HEK293 (cell line): ENCODE measurements at regions not wholly inside any gene's neighbourhood (a gene's known extent, or its start where the extent isn't known, plus 50 kb on each side); places are given as distances from the start of the nearest gene placed in this dataset.

Source experiments
- CTCF ChIA-PET: fragments of 350-600 bp; formaldehyde crosslinking; extraction: SDS; loops from one replicate; lab custom pipeline; 2021; ENCODE audit warnings: antibody characterized with exemption; lab: Yijun Ruan, JAX
- POLR2A ChIA-PET: fragments of 300-600 bp; formaldehyde crosslinking; extraction: SDS; loops from one replicate; lab custom pipeline; 2020; ENCODE audit warnings: antibody characterized with exemption, inconsistent platforms; lab: Yijun Ruan, JAX
- H3K27ac ChIP-seq: fragments of 200-500 bp; sonication (Bioruptor generic); 2 replicates; pipeline ENCODE4 v1.5.1; 2014; ENCODE audit warnings: low read depth, low read length, control low read depth, inconsistent platforms; ENCODE audit errors: extremely low read depth
- H3K36me3 ChIP-seq, 2 experiments: fragments of 200-500 bp in 1 of 2; sonication (Bioruptor generic) in 1 of 2; 1 replicate in 1 of 2; 2 replicates in 1 of 2; pipeline ENCODE4 v1.5.1; 2014 to 2017; ENCODE audit warnings: inconsistent platforms in 2 of 2, low read length in 2 of 2; ENCODE audit not compliant: control insufficient read depth in 2 of 2, insufficient read depth in 1 of 2
- H3K4me1 ChIP-seq: fragments of 200-500 bp; sonication (Bioruptor generic); 2 replicates; pipeline ENCODE4 v1.5.1; 2014; ENCODE audit warnings: mild to moderate bottlenecking, low read length, inconsistent platforms; ENCODE audit not compliant: control insufficient read depth, insufficient read depth
- H3K4me3 ChIP-seq: 2 replicates; pipeline ENCODE4 v1.5.1; 2011; ENCODE audit warnings: low read depth, mild to moderate bottlenecking, control low read depth, low read length, moderate library complexity
- H3K9me3 ChIP-seq: fragments of 200-500 bp; sonication (Bioruptor generic); 2 replicates; pipeline ENCODE4 v1.5.1; 2014; ENCODE audit warnings: low read depth, low read length, inconsistent platforms; ENCODE audit not compliant: control insufficient read depth, insufficient read depth
- ATF2 ChIP-seq: fragments of 450-650 bp; formaldehyde crosslinking; IDR thresholded peaks from 2 replicates; pipeline ENCODE4 v1.5.1; 2016; ENCODE audit warnings: missing biosample characterization, missing genetic modification characterization, low read depth
- ELK4 ChIP-seq: IDR thresholded peaks from 2 replicates; pipeline ENCODE4 v1.6.1; 2011; ENCODE audit warnings: mild to moderate bottlenecking, low read depth, low read length, borderline replicate concordance
- GLIS1 ChIP-seq: fragments of 450-650 bp; formaldehyde crosslinking; IDR thresholded peaks from 2 replicates; pipeline ENCODE4 v1.5.1; 2016; ENCODE audit warnings: missing biosample characterization, missing genetic modification characterization
- KLF7 ChIP-seq: fragments of 450-650 bp; formaldehyde crosslinking; IDR thresholded peaks from 2 replicates; pipeline ENCODE4 v1.5.1; 2016; ENCODE audit warnings: missing biosample characterization, missing genetic modification characterization, borderline replicate concordance
- PRDM6 ChIP-seq: fragments of 450-650 bp; formaldehyde crosslinking; IDR thresholded peaks from 2 replicates; pipeline ENCODE4 v1.5.1; 2017; ENCODE audit warnings: missing biosample characterization, missing genetic modification characterization
- SETDB1 ChIP-seq: IDR thresholded peaks from one replicate; pipeline ENCODE4 v1.6.1; 2017; ENCODE audit warnings: mild to moderate bottlenecking, low read length, moderate library complexity, mixed read lengths; ENCODE audit not compliant: insufficient read length
- TRIM28 ChIP-seq: IDR thresholded peaks from 2 replicates; pipeline ENCODE4 v1.6.1; 2011; ENCODE audit warnings: low read length, control low read depth, borderline replicate concordance
- ZBTB20 ChIP-seq: fragments of 450-650 bp; formaldehyde crosslinking; IDR thresholded peaks from 2 replicates; pipeline ENCODE4 v1.5.1; 2016; ENCODE audit warnings: missing biosample characterization, missing genetic modification characterization
- ZBTB21 ChIP-seq: fragments of 450-650 bp; formaldehyde crosslinking; IDR thresholded peaks from 2 replicates; pipeline ENCODE4 v1.5.1; 2017; ENCODE audit warnings: missing biosample characterization, missing genetic modification characterization
- ZFHX2 ChIP-seq: fragments of 450-650 bp; formaldehyde crosslinking; conservative IDR thresholded peaks from 2 replicates; pipeline ENCODE4 v1.5.1; 2016; ENCODE audit warnings: missing biosample characterization, missing genetic modification characterization
- ZNF133 ChIP-seq: fragments of 450-650 bp; formaldehyde crosslinking; IDR thresholded peaks from 2 replicates; pipeline ENCODE4 v1.5.1; 2016; ENCODE audit warnings: missing biosample characterization, missing genetic modification characterization
- ZNF138 ChIP-seq: fragments of 450-650 bp; formaldehyde crosslinking; IDR thresholded peaks from 2 replicates; pipeline ENCODE4 v1.5.1; 2016; ENCODE audit warnings: missing biosample characterization, missing genetic modification characterization, borderline replicate concordance
- ZNF148 ChIP-seq: fragments of 450-650 bp; formaldehyde crosslinking; IDR thresholded peaks from 2 replicates; pipeline ENCODE4 v1.5.0; 2017; ENCODE audit warnings: missing biosample characterization, missing genetic modification characterization, borderline replicate concordance
- ZNF157 ChIP-seq: fragments of 450-650 bp; formaldehyde crosslinking; IDR thresholded peaks from 2 replicates; pipeline ENCODE4 v1.5.1; 2016; ENCODE audit warnings: missing biosample characterization, missing genetic modification characterization
- ZNF266 ChIP-seq: fragments of 450-650 bp; formaldehyde crosslinking; IDR thresholded peaks from 2 replicates; pipeline ENCODE4 v1.5.1; 2016; ENCODE audit warnings: missing biosample characterization, missing genetic modification characterization, low read depth
- ZNF292 ChIP-seq: fragments of 450-650 bp; formaldehyde crosslinking; IDR thresholded peaks from 2 replicates; pipeline ENCODE4 v1.5.1; 2016; ENCODE audit warnings: low read depth, missing biosample characterization, missing genetic modification characterization, borderline replicate concordance
- ZNF366 ChIP-seq: fragments of 450-650 bp; formaldehyde crosslinking; conservative IDR thresholded peaks from 2 replicates; pipeline ENCODE4 v1.5.1; 2016; ENCODE audit warnings: missing biosample characterization, missing genetic modification characterization
- ZNF394 ChIP-seq: fragments of 450-650 bp; formaldehyde crosslinking; IDR thresholded peaks from 2 replicates; pipeline ENCODE4 v1.5.1; 2016; ENCODE audit warnings: missing biosample characterization, missing genetic modification characterization, mild to moderate bottlenecking, moderate library complexity, borderline replicate concordance
- ZNF514 ChIP-seq: fragments of 450-650 bp; formaldehyde crosslinking; IDR thresholded peaks from 2 replicates; pipeline ENCODE4 v1.5.1; 2016; ENCODE audit warnings: missing biosample characterization, missing genetic modification characterization
- ZNF561 ChIP-seq: fragments of 450-650 bp; IDR thresholded peaks from 2 replicates; pipeline ENCODE4 v1.5.1; 2018; ENCODE audit warnings: missing biosample characterization, missing genetic modification characterization, borderline replicate concordance
- ZNF596 ChIP-seq: fragments of 450-650 bp; IDR thresholded peaks from 2 replicates; pipeline ENCODE4 v1.5.0; 2018; ENCODE audit warnings: missing biosample characterization, mild to moderate bottlenecking, missing genetic modification characterization, moderate library complexity
- ZNF768 ChIP-seq: fragments of 450-650 bp; formaldehyde crosslinking; IDR thresholded peaks from 2 replicates; pipeline ENCODE4 v1.5.1; 2018; ENCODE audit warnings: missing biosample characterization, mild to moderate bottlenecking, missing genetic modification characterization
- ZSCAN18 ChIP-seq: fragments of 450-650 bp; formaldehyde crosslinking; IDR thresholded peaks from 2 replicates; pipeline ENCODE4 v1.5.1; 2016; ENCODE audit warnings: missing biosample characterization, missing genetic modification characterization
- ZSCAN23 ChIP-seq: fragments of 450-650 bp; formaldehyde crosslinking; IDR thresholded peaks from 2 replicates; pipeline ENCODE4 v1.5.1; 2016; ENCODE audit warnings: missing biosample characterization, missing genetic modification characterization

GRCh38 chr11:128642571-128642970, 51.3 kb upstream of the FLI1 start:
- H3K4me3 ChIP-seq, result no peak overlapping the region
- ChIA-PET POLR2A (no interaction called here), CTCF (no interaction called here)
- TF ChIP-seq ZBTB21 (tag by site-specific recombination) (no peak), SETDB1 (no peak), ZNF266 (tag by site-specific recombination) (no peak), ZNF514 (tag by site-specific recombination) (no peak), ZNF138 (tag by site-specific recombination) (no peak), ZSCAN18 (tag by site-specific recombination) (no peak)
- no peaks in the 10 kb centered on the region for H3K36me3 ChIP-seq
- H3K4me1 ChIP-seq, result no peaks in the 10 kb centered on the region
- H3K9me3 ChIP-seq, result no peaks in the 10 kb centered on the region
- no peak overlapping the region for H3K27ac ChIP-seq

GRCh38 chr11:128643661-128644317, 50.1 kb upstream of the FLI1 start:
- TF ChIP-seq TRIM28, result no peak
- no peak for TF ChIP-seq KLF7 (tag by site-specific recombination)
- TF ChIP-seq ZNF366, result no peak
- TF ChIP-seq ATF2 (tag by site-specific recombination), result no peak
- no peak for TF ChIP-seq ZNF561 (tag by site-specific recombination)
- TF ChIP-seq ZSCAN23, result no peak
- TF ChIP-seq ZNF157 (tag by site-specific recombination), result no peak
- no peak for TF ChIP-seq ZNF292
- TF ChIP-seq ZNF138 (tag by site-specific recombination), result no peak
- no peak for TF ChIP-seq ZNF596
- TF ChIP-seq ZFHX2, result no peak
- no peak for TF ChIP-seq PRDM6 (tag by site-specific recombination)
- TF ChIP-seq ELK4, result no peak
- TF ChIP-seq ZNF394 (tag by site-specific recombination), result no peak
- no peak for TF ChIP-seq GLIS1 (tag by site-specific recombination)
- TF ChIP-seq ZNF768, result no peak
- no peak for TF ChIP-seq ZNF514 (tag by site-specific recombination)
- no peak for TF ChIP-seq ZBTB20 (tag by site-specific recombination)
- TF ChIP-seq ZNF133 (tag by site-specific recombination), result no peak
- no peak for TF ChIP-seq ZNF148 (tag by site-specific recombination)
- H3K9me3 ChIP-seq, result no peaks in the 10 kb centered on the region
- H3K27ac ChIP-seq, result no peak overlapping the region
- no peak overlapping the region for H3K4me3 ChIP-seq
- ChIA-PET CTCF (interaction anchor here (0.9 kb wide), 1 partner anchor 12 kb away, joined by 3 read pairs; no protein-coding TSS in a partner anchor), POLR2A (no interaction called here)
- no peaks in the 10 kb centered on the region for H3K36me3 ChIP-seq
- no peaks in the 10 kb centered on the region for H3K4me1 ChIP-seq
